ENCODE measurements at regions not wholly inside any gene's neighbourhood (a gene's known extent, or its start where the extent isn't known, plus 50 kb on each side); places are given as distances from the start of the nearest gene placed in this dataset.

DNA sequence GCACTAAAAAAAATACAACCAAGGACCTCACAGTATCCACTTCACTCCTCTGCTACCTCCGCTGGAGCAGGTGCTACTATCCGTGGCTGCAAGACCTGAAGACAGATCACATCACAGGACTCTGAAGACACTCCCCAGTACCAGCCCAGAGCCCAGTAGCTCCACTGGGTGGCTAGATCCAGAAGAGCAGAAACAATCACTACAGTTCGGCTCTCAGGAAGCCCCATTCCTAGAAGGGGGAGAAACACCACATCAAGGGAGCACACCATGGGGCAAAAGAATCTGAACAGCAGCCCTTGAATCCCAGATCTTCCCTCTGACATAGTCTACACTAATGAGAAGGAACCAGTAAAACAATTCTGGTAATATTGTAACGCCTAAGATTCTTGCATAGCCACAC, 494.0 kb upstream of the FAT3 start:
- TF ChIP-seq, protein P1, sequence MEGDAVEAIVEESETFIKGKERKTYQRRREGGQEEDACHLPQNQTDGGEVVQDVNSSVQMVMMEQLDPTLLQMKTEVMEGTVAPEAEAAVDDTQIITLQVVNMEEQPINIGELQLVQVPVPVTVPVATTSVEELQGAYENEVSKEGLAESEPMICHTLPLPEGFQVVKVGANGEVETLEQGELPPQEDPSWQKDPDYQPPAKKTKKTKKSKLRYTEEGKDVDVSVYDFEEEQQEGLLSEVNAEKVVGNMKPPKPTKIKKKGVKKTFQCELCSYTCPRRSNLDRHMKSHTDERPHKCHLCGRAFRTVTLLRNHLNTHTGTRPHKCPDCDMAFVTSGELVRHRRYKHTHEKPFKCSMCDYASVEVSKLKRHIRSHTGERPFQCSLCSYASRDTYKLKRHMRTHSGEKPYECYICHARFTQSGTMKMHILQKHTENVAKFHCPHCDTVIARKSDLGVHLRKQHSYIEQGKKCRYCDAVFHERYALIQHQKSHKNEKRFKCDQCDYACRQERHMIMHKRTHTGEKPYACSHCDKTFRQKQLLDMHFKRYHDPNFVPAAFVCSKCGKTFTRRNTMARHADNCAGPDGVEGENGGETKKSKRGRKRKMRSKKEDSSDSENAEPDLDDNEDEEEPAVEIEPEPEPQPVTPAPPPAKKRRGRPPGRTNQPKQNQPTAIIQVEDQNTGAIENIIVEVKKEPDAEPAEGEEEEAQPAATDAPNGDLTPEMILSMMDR (IDR thresholded peaks at IDR 0.05; ENCODE audit: insufficient read depth, low read length): no peak
- TF ChIP-seq POLR2AphosphoS5 (IDR thresholded peaks at IDR 0.05; ENCODE audit: low read depth) (no peak), GABPA (IDR thresholded peaks at IDR 0.05; ENCODE audit: low read depth) (no peak), SPI1 (IDR thresholded peaks at IDR 0.05; ENCODE audit: borderline replicate concordance, low read depth) (no peak)
- TF ChIP-seq, protein P2, sequence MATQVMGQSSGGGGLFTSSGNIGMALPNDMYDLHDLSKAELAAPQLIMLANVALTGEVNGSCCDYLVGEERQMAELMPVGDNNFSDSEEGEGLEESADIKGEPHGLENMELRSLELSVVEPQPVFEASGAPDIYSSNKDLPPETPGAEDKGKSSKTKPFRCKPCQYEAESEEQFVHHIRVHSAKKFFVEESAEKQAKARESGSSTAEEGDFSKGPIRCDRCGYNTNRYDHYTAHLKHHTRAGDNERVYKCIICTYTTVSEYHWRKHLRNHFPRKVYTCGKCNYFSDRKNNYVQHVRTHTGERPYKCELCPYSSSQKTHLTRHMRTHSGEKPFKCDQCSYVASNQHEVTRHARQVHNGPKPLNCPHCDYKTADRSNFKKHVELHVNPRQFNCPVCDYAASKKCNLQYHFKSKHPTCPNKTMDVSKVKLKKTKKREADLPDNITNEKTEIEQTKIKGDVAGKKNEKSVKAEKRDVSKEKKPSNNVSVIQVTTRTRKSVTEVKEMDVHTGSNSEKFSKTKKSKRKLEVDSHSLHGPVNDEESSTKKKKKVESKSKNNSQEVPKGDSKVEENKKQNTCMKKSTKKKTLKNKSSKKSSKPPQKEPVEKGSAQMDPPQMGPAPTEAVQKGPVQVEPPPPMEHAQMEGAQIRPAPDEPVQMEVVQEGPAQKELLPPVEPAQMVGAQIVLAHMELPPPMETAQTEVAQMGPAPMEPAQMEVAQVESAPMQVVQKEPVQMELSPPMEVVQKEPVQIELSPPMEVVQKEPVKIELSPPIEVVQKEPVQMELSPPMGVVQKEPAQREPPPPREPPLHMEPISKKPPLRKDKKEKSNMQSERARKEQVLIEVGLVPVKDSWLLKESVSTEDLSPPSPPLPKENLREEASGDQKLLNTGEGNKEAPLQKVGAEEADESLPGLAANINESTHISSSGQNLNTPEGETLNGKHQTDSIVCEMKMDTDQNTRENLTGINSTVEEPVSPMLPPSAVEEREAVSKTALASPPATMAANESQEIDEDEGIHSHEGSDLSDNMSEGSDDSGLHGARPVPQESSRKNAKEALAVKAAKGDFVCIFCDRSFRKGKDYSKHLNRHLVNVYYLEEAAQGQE (IDR thresholded peaks at IDR 0.05; ENCODE audit: insufficient replicate concordance, low read depth): no peak
